GM12872 (cell line): ENCODE measurements at regions not wholly inside any gene's neighbourhood (a gene's known extent, or its start where the extent isn't known, plus 50 kb on each side); places are given as distances from the start of the nearest gene placed in this dataset.

Experiments
- CTCF ChIP-seq: IDR thresholded peaks from 3 replicates; pipeline ENCODE4 v1.5.1; 2011; ENCODE audit warnings: low read depth, mild to moderate bottlenecking, low read length, moderate library complexity; ENCODE audit not compliant: insufficient read depth

- TF ChIP-seq CTCF = no peak
These were observed 214.8 kb downstream of the KLF6 start for GRCh38 chr10:3570131-3570729.

- TF ChIP-seq CTCF = no peak
These were observed 216.0 kb downstream of the KLF6 start for GRCh38 chr10:3568983-3569382.

GRCh38 chr10:3568392-3568791 lies 216.6 kb downstream of the KLF6 start:
- no peak for TF ChIP-seq CTCF

- TF ChIP-seq CTCF = no peak
These were observed 217.6 kb downstream of the KLF6 start for GRCh38 chr10:3567291-3567963.

- no peak for TF ChIP-seq CTCF
These were observed 218.4 kb downstream of the KLF6 start for GRCh38 chr10:3566627-3567026.

- TF ChIP-seq CTCF = no peak
These were observed 220.5 kb downstream of the KLF6 start for GRCh38 chr10:3564346-3565002.

GRCh38 chr10:3563298-3563697 lies 221.7 kb downstream of the KLF6 start:
- TF ChIP-seq CTCF = no peak
